GM18907 (cell line): ENCODE measurements at regions not wholly inside any gene's neighbourhood (a gene's known extent, or its start where the extent isn't known, plus 50 kb on each side); places are given as distances from the start of the nearest gene placed in this dataset.

Source experiments
- ATAC-seq: cut with Tn5 transposase; IDR thresholded peaks from one replicate; pipeline ENCODE4 v1.9.1; 2021; ENCODE audit warnings: mild to moderate bottlenecking, moderate library complexity; ENCODE audit not compliant: unreplicated experiment

GRCh38 chr12:76704693-76705092, 59.2 kb upstream of the ZDHHC17 start:
- ATAC-seq = no peak

- ATAC-seq = no peak
Observed at GRCh38 chr12:76706101-76706500, 57.8 kb upstream of the ZDHHC17 start.

- ATAC-seq = no peak
Observed at GRCh38 chr12:76706761-76707160, 57.2 kb upstream of the ZDHHC17 start.

- ATAC-seq = no peak
Observed at GRCh38 chr12:76707772-76708171, 56.1 kb upstream of the ZDHHC17 start.

GRCh38 chr12:76708296-76708695, 55.6 kb upstream of the ZDHHC17 start:
- ATAC-seq = no peak

- ATAC-seq = no peak
Observed at GRCh38 chr12:76711241-76711640, 52.7 kb upstream of the ZDHHC17 start.

GRCh38 chr12:76713130-76713529, 50.8 kb upstream of the ZDHHC17 start:
- ATAC-seq = no peak

- no peak for ATAC-seq
Observed at GRCh38 chr12:76713986-76714385, 49.9 kb upstream of the ZDHHC17 start.
